Kidney capillary endothelial cell (primary cell): ENCODE measurements at regions not wholly inside any gene's neighbourhood (a gene's known extent, or its start where the extent isn't known, plus 50 kb on each side); places are given as distances from the start of the nearest gene placed in this dataset.
"Not testable (repeated sequence)": the region's sequence is repeated elsewhere in the genome, so short reads cannot be mapped to it uniquely, and the experiment has no call there.

ENCODE experiments used
- DNase-seq: peaks from one replicate; pipeline ENCODE4 v3.0.0-alpha.2; 2018; ENCODE audit warnings: low spot score

- DNase-seq: no peak
Observed at GRCh38 chrX:8105531-8105930, 65.5 kb downstream of the VCX2 start.

DNA sequence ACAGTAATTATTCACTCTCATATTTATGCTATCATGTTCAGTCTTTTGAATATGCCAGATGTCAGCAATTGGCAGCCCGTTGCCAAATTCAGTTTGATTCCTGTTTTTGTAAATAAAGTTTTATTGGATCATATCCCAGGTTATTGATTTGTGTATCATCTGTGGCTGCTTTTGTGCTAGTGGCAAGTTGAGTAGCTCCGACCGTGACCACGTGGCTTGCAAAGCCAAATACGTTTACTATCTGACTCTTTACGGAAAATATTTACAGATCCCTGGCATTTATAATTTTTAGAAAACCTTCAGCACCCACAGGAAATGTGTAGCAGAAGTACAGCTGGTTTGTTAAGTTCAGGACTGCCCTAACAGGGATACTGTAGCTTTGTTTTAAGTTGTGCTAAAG lies 67.4 kb downstream of the VCX2 start:
- DNase-seq: no peak

- DNase-seq: no peak
Observed at GRCh38 chrX:8091510-8091909, 79.6 kb downstream of the VCX2 start.

GRCh38 chrX:8090906-8091305 lies 80.2 kb downstream of the VCX2 start:
- no peak for DNase-seq

DNA sequence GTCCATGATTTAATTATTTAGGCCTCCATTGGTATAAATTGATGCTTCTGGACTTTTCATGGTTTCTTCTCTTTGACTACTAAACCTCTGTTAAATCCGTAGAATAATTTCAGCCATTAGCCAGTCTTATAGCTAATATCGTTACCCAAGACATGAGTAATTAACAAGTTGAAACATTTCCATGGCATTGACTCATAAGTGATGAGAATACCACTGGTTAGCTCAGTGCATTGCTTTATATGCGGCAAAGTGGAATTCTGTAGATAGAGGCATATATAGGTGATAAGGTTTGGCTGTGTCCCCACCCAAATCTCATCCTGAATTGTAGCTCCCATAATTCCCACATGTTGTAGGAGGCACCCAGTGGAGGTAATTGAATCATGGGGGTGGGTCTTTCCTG lies 80.6 kb downstream of the VCX2 start:
- no peak for DNase-seq

GRCh38 chrX:8089141-8089540 lies 81.9 kb downstream of the VCX2 start:
- DNase-seq: no peak

DNA sequence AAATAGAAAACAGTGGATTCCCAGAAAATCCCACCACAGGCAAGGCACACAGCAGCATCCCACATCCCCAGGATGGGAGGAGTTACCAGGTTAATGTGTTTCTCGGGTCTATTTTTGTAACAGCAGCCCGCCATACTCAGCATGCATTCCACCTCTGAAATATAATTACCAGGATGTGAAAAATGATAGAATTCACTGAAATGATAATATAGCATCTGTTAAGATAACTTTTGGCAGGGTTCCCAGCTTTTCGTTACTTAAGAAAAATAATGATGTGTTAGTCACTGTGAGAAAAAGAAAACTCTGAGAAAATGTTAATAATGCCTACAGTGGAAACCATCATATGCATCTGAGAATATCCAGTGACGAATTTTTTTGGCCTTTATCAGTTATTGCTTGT lies 87.1 kb downstream of the VCX2 start:
- peak; percentile 1 for DNase-seq

- DNase-seq: no peak
Observed at GRCh38 chrX:8083286-8083685, 87.8 kb downstream of the VCX2 start.

- no peak for DNase-seq
Observed at GRCh38 chrX:8075636-8076035, 95.4 kb downstream of the VCX2 start.

GRCh38 chrX:8067754-8068462 lies 103.2 kb downstream of the VCX2 start:
- peak; percentile 24 for DNase-seq

GRCh38 chrX:8052909-8053308 lies 118.2 kb downstream of the VCX2 start:
- no peak for DNase-seq

GRCh38 chrX:8049827-8050226 lies 121.2 kb downstream of the VCX2 start:
- no peak for DNase-seq

- no peak for DNase-seq
Observed at GRCh38 chrX:8048466-8048865, 121.3 kb upstream of the PNPLA4 start.

- DNase-seq: no peak
Observed at GRCh38 chrX:8044947-8045346, 117.7 kb upstream of the PNPLA4 start.

GRCh38 chrX:8043546-8043945 lies 116.3 kb upstream of the PNPLA4 start:
- no peak for DNase-seq

- DNase-seq: no peak
Observed at GRCh38 chrX:8043121-8043520, 115.9 kb upstream of the PNPLA4 start.

GRCh38 chrX:8042304-8042703 lies 115.1 kb upstream of the PNPLA4 start:
- peak; percentile 1 for DNase-seq

GRCh38 chrX:8039711-8040110 lies 112.5 kb upstream of the PNPLA4 start:
- not testable (repeated sequence) for DNase-seq

- no peak for DNase-seq
Observed at GRCh38 chrX:8037593-8038348, 110.6 kb upstream of the PNPLA4 start.

- no peak for DNase-seq
Observed at GRCh38 chrX:8036914-8037313, 109.7 kb upstream of the PNPLA4 start.

- DNase-seq: no peak
Observed at GRCh38 chrX:8034058-8034457, 106.8 kb upstream of the PNPLA4 start.

DNA sequence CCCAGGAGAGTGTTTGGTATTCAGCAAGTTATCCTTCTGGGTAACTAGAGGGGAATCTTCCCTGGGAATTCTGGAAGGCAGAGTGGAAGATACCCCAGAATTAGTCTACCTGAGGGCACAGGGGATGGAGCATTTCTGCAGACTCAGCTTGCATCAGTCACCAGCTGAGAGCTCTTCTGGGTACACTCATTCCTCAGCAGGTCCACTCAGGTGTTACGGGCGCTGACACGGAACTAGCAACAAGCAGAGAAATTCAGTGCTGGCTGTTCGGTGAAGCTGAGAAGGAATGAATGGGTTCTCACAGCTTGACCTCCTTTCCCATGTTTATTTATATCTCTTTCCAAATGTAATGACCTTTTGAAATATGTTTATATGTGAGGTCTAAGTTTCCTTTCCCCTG lies 106.0 kb upstream of the PNPLA4 start:
- no peak for DNase-seq

GRCh38 chrX:8030361-8030760 lies 103.1 kb upstream of the PNPLA4 start:
- DNase-seq: no peak

- no peak for DNase-seq
Observed at GRCh38 chrX:8027827-8028226, 100.6 kb upstream of the PNPLA4 start.
